SW 1271 (cell line): ENCODE measurements at regions not wholly inside any gene's neighbourhood (a gene's known extent, or its start where the extent isn't known, plus 50 kb on each side); places are given as distances from the start of the nearest gene placed in this dataset.
"Not testable (repeated sequence)": the region's sequence is repeated elsewhere in the genome, so short reads cannot be mapped to it uniquely, and the experiment has no call there.

ENCODE experiments used
- DNase-seq, 2 experiments: peaks; one replicate each; lab custom pipeline; 2025; lab: John Stamatoyannopoulos, UW

DNA sequence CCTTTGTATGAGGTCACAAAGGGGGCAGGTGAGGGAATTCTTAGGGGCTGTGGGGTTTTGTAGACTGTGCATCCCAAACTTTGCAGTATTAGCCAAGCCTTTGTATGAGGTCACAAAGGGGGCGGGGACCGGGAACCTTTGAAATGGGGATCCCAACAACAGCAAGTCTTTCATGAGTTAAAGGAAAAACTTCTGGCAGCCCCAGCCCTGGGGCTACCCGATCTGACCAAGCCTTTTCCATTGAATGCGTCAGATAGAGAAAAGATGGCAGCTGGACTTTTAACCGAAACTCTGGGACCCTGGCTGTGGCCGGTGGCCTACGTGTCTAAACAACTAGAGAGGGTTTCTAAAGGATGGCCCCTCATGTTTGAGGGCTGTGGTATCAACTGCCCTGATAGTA is 79.0 kb upstream of the RUBCNL start:
- not testable (repeated sequence) for DNase-seq

DNA sequence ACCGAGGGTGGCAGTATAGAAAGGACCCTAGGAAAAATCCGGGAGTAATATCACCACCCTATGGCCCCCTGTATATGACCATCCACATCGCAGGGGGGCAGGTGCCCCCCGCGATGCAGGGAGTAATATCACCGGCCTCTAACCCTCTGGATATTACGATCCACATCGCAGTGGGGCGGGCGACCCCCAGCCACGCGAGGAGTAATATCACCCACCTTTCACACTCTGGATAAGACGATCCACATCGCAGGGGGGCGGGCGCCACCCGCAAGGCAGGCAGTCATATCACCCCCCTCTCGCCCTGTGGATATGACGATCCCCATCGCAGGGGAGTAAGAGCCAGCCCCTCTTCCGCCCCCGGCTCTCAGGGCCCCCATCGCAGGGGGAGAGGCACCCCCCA is 76.7 kb upstream of the RUBCNL start:
- no peak for DNase-seq

GRCh38 chr13:46460223-46460622 is 73.2 kb upstream of the RUBCNL start:
- DNase-seq: not testable (repeated sequence)

GRCh38 chr13:46457255-46457654 is 70.2 kb upstream of the RUBCNL start:
- not testable (repeated sequence) for DNase-seq

DNA sequence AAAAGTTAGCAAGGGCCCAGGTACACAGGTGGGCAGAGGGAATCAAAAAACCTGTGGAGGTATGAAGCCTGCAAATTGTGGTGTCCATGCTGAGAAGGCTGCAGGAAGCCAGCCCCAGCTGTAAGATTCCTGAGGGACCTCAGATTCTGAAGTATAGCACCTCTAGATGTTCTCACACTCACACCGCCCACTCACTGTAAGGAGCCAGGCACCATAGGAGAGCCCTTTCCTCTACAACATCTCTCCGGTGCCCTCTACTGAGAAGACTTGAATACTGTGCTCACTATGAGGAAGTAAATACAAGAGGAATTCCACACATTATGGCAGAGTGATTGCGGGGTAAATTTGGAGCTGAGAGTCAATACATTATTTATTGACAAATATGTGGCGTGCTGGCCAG is 68.9 kb upstream of the RUBCNL start:
- DNase-seq: peak in 1 of 2 experiments; percentile 36

GRCh38 chr13:46451145-46451544 is 64.1 kb upstream of the RUBCNL start:
- DNase-seq: not testable (repeated sequence)

- DNase-seq: not testable (repeated sequence)
Observed at GRCh38 chr13:46449949-46450348, 62.9 kb upstream of the RUBCNL start.

DNA sequence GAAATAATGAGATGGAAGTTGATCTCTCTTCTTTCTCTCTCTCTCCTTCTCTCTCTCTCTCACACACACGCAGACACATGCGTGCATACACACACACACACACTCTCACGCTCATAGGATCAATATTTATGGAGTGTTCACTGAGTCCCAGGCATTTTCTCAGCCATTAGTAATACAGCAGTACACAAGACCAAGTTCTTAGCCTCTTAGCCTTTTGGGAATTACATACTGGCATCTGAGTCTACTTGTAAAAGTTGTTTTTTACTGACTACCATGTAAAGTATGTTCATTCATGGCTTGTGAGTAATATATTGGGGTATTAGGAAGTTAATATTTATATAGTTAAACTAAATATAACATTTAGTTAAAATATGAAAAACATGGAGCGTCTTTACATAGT is 61.1 kb upstream of the RUBCNL start:
- not testable (repeated sequence) for DNase-seq

DNA sequence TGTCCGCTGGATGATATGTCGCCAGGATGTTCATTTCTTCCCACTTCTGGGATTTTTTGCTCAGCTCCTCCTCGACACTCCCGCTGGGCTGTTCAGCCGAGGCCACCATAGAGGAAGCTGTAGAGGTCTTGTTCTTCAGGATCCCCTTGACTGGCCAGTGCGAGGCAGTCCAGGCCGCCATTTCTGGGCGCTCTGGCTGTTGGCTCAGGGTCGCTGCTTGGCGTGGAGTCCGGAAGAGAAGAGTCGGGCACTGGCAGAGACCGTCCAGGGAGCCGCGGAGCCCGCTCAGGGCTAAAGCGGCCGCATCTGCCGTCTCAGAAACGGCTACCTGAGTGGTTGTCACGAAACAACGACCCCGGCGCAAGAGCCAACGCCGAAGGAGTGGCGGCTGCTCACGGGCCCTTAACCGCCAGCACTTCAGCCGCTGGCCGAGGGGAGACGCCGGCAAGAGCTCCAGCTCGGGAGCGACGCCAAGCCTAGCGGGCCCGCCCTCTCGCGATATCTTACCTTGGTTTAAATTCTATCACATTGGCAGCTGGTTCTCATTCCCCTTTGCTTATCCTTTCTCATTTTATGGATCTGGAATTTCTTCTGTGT is 50.9 kb upstream of the RUBCNL start:
- peak in 1 of 2 experiments; percentile 29 for DNase-seq
